HG02623 (cell line): ENCODE measurements at regions not wholly inside any gene's neighbourhood (a gene's known extent, or its start where the extent isn't known, plus 50 kb on each side); places are given as distances from the start of the nearest gene placed in this dataset.
"Not testable (repeated sequence)": the region's sequence is repeated elsewhere in the genome, so short reads cannot be mapped to it uniquely, and the experiment has no call there.

Experiments used
- ATAC-seq: cut with Tn5 transposase; IDR thresholded peaks from one replicate; pipeline ENCODE4 v1.9.1; 2021; ENCODE audit warnings: moderate library complexity; ENCODE audit not compliant: unreplicated experiment

- no peak for ATAC-seq
Measured at GRCh38 chr12:34301251-34302130, 279.2 kb downstream of the ALG10 start.

- no peak for ATAC-seq
Measured at GRCh38 chr12:34302131-34302885, 280.0 kb downstream of the ALG10 start.

GRCh38 chr12:34303091-34303870, 281.0 kb downstream of the ALG10 start:
- ATAC-seq = no peak

GRCh38 chr12:34304001-34304400, 281.7 kb downstream of the ALG10 start:
- no peak for ATAC-seq

- no peak for ATAC-seq
Measured at GRCh38 chr12:34304546-34304945, 282.2 kb downstream of the ALG10 start.

- ATAC-seq = no peak
Measured at GRCh38 chr12:34305176-34305575, 282.9 kb downstream of the ALG10 start.

- no peak for ATAC-seq
Measured at GRCh38 chr12:34306133-34306830, 284.0 kb downstream of the ALG10 start.

- ATAC-seq = not testable (repeated sequence)
Measured at GRCh38 chr12:34309806-34310804, 287.8 kb downstream of the ALG10 start.

GRCh38 chr12:34311337-34311736, 289.0 kb downstream of the ALG10 start:
- ATAC-seq = no peak

GRCh38 chr12:34327671-34328070, 305.4 kb downstream of the ALG10 start:
- no peak for ATAC-seq

GRCh38 chr12:34333337-34333736, 311.0 kb downstream of the ALG10 start:
- no peak for ATAC-seq

- no peak for ATAC-seq
Measured at GRCh38 chr12:34334538-34334937, 312.2 kb downstream of the ALG10 start.

GRCh38 chr12:34334953-34335743, 312.9 kb downstream of the ALG10 start:
- no peak for ATAC-seq

GRCh38 chr12:34335819-34336262, 313.5 kb downstream of the ALG10 start:
- ATAC-seq = no peak

- no peak for ATAC-seq
Measured at GRCh38 chr12:34336619-34337465, 314.5 kb downstream of the ALG10 start.

- no peak for ATAC-seq
Measured at GRCh38 chr12:34338751-34339150, 316.5 kb downstream of the ALG10 start.

GRCh38 chr12:34339922-34340321, 317.6 kb downstream of the ALG10 start:
- no peak for ATAC-seq
